Esophagus muscularis mucosa (tissue), 3 donors: ENCODE measurements at regions not wholly inside any gene's neighbourhood (a gene's known extent, or its start where the extent isn't known, plus 50 kb on each side); places are given as distances from the start of the nearest gene placed in this dataset.

Experiments
- POLR2A ChIP-seq: fragments of 450-650 bp; IDR thresholded peaks from one replicate; pipeline ENCODE4 v1.6.1; 2017; ENCODE audit warnings: antibody characterized with exemption, moderate library complexity, mild to moderate bottlenecking, low read depth
- TF ChIP-seq, protein P1 (sequence below), 3 experiments: fragments of 200-600 bp in 2 of 3; fragments of 450-650 bp in 1 of 3; sonication (generic) in 2 of 3; IDR thresholded peaks; one replicate each; pipeline ENCODE4 v1.5.1; 2017 to 2019; ENCODE audit warnings: antibody characterized with exemption in 3 of 3, mild to moderate bottlenecking in 2 of 3, moderate library complexity in 1 of 3

DNA sequence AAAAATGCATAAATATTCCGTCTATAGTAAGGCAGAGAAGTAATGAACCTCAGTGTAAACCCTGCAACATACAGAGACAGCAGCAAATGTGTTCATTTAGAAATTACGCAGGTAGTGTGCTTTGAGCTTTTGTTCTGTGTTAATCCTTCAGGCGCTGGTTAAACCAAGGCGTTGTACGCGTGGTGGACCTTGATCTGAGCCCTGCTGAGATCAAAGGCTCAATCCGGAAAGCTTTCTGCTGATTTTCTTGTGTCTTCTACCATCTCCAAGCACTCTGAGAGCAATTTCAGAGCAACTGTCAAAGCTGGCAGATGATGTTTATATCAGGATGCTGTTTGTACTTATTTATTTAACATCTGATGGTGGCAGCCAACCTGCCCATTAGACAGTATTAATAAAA, 382.8 kb downstream of the CDH26 start:
- TF ChIP-seq, protein P1, sequence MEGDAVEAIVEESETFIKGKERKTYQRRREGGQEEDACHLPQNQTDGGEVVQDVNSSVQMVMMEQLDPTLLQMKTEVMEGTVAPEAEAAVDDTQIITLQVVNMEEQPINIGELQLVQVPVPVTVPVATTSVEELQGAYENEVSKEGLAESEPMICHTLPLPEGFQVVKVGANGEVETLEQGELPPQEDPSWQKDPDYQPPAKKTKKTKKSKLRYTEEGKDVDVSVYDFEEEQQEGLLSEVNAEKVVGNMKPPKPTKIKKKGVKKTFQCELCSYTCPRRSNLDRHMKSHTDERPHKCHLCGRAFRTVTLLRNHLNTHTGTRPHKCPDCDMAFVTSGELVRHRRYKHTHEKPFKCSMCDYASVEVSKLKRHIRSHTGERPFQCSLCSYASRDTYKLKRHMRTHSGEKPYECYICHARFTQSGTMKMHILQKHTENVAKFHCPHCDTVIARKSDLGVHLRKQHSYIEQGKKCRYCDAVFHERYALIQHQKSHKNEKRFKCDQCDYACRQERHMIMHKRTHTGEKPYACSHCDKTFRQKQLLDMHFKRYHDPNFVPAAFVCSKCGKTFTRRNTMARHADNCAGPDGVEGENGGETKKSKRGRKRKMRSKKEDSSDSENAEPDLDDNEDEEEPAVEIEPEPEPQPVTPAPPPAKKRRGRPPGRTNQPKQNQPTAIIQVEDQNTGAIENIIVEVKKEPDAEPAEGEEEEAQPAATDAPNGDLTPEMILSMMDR (IDR thresholded peaks at IDR 0.05) = no peak
- no peak for TF ChIP-seq POLR2A
